Upper lobe of left lung (tissue), 6 donors: ENCODE measurements at regions not wholly inside any gene's neighbourhood (a gene's known extent, or its start where the extent isn't known, plus 50 kb on each side); places are given as distances from the start of the nearest gene placed in this dataset.
A peak's percentile ranks its signal among the peaks of the same experiment; 100 is the strongest.

ENCODE experiments used
- ATAC-seq, 2 donors: fragments of 200-7000 bp; cut with Tn5 transposase; one replicate each; pipeline ENCODE4 v1.9.1; 2022; ENCODE audit warnings: mild to moderate bottlenecking in 2 of 2, moderate library complexity in 2 of 2; ENCODE audit not compliant: low FRiP score in 2 of 2
- DNase-seq, 2 donors: peaks; one replicate each; pipeline ENCODE4 v3.0.0-alpha.2; 2019 to 2020
- H3K27ac ChIP-seq, 4 donors: fragments of 200-600 bp; sonication (generic); one replicate each; pipeline ENCODE4 v1.5.1; 2016 to 2019
- H3K27me3 ChIP-seq, 4 donors: fragments of 200-600 bp; sonication (generic); one replicate each; pipeline ENCODE4 v1.5.1; 2017 to 2019
- H3K36me3 ChIP-seq, 4 donors: fragments of 200-600 bp; sonication (generic); one replicate each; pipeline ENCODE4 v1.5.1; 2016 to 2019
- H3K4me1 ChIP-seq, 4 donors: fragments of 200-600 bp; sonication (generic); one replicate each; pipeline ENCODE4 v1.5.1; 2018 to 2019
- H3K4me3 ChIP-seq, 4 donors: fragments of 200-600 bp; sonication (generic); one replicate each; pipeline ENCODE4 v1.5.1; 2017 to 2019; ENCODE audit warnings: mild to moderate bottlenecking in 2 of 4, moderate library complexity in 1 of 4
- H3K9me3 ChIP-seq, 4 donors: fragments of 200-600 bp; sonication (generic); one replicate each; pipeline ENCODE4 v1.5.1; 2018 to 2019
- CTCF ChIP-seq, 6 experiments: fragments of 450-650 bp in 4 of 6; fragments of 200-600 bp in 2 of 6; sonication (generic) in 2 of 6; IDR thresholded peaks; one replicate each; pipeline ENCODE4 v1.5.1; 2016 to 2019; ENCODE audit warnings: antibody characterized with exemption in 6 of 6
- EP300 ChIP-seq, 4 donors: sonication (generic); formaldehyde crosslinking; IDR thresholded peaks; one replicate each; pipeline ENCODE4 v1.5.1; 2017; ENCODE audit warnings: antibody characterized with exemption in 4 of 4, control low read depth in 2 of 4
- POLR2A ChIP-seq, 4 donors: fragments of 450-650 bp; IDR thresholded peaks; one replicate each; pipeline ENCODE4 v1.5.1; 2016 to 2017; ENCODE audit warnings: antibody characterized with exemption in 4 of 4, mild to moderate bottlenecking in 2 of 4
- POLR2AphosphoS5 ChIP-seq, 2 donors: sonication (generic); formaldehyde crosslinking; IDR thresholded peaks; one replicate each; pipeline ENCODE4 v1.5.1; 2017; ENCODE audit warnings: antibody characterized with exemption in 2 of 2
- WGBS, 2 donors: methylation state at CpG; one replicate each; pipeline ENCODE4 v1.1.5; 2017 to 2018; 5-methylcytosine and 5-hydroxymethylcytosine counted together
- donor health status: DM: no; HTN: no; CAD: no; lungs with moderate emphysema.
- donor health status: DM: no; HTN: yes; CAD: no; lungs with severe emphysema.

- Histone ChIP-seq H3K36me3 (no peaks in the 10 kb centered on the region), H3K27ac (no peak overlapping the region), H3K4me1 (peaks cover 0 to 5% (median 0%) of the 10 kb centered on the region in 4 donors), H3K27me3 (no peaks in the 10 kb centered on the region), H3K9me3 (no peaks in the 10 kb centered on the region), H3K4me3 (no peak overlapping the region)
- ATAC-seq (peak in 1 of 2 donors; percentile 17), DNase-seq (no peak)
- TF ChIP-seq CTCF (IDR thresholded peaks at IDR 0.05), result no peak
- WGBS, 2 donors, result 64 to 65% methylated on average over 7 of the region's 7 CpGs
Measured at GRCh38 chr6:149234051-149234962, 83.2 kb upstream of the TAB2 start.

- WGBS, 2 donors, result 21 to 24% methylated on average over 3 of the region's 3 CpGs
- H3K4me1 ChIP-seq, result peaks cover 0 to 5% (median 0%) of the 10 kb centered on the region in 4 donors
- ATAC-seq (peak in 1 of 2 donors; percentile 65), DNase-seq (peak in 1 of 2 donors; percentile 48)
- H3K27ac ChIP-seq, result peak overlapping the region in 1 of 4 donors; percentile 23
- TF ChIP-seq CTCF (IDR thresholded peaks at IDR 0.05) (no peak), POLR2A (IDR thresholded peaks at IDR 0.05) (no peak), EP300 (IDR thresholded peaks at IDR 0.05) (no peak), POLR2AphosphoS5 (IDR thresholded peaks at IDR 0.05) (no peak)
- peaks cover 0 to 4% (median 0%) of the 10 kb centered on the region in 4 donors for H3K9me3 ChIP-seq
- H3K4me3 ChIP-seq, result no peak overlapping the region
- H3K27me3 ChIP-seq, result no peaks in the 10 kb centered on the region
- no peaks in the 10 kb centered on the region for H3K36me3 ChIP-seq
Measured at GRCh38 chr6:149235130-149235561, 82.4 kb upstream of the TAB2 start.

- no peak for ATAC-seq
- TF ChIP-seq POLR2AphosphoS5 (IDR thresholded peaks at IDR 0.05) (no peak), EP300 (IDR thresholded peaks at IDR 0.05) (no peak), POLR2A (IDR thresholded peaks at IDR 0.05) (no peak)
- Histone ChIP-seq H3K27me3 (no peaks in the 10 kb centered on the region), H3K36me3 (no peaks in the 10 kb centered on the region), H3K27ac (no peak overlapping the region), H3K4me1 (peaks cover 0 to 5% (median 0%) of the 10 kb centered on the region in 4 donors), H3K9me3 (peaks cover 0 to 4% (median 0%) of the 10 kb centered on the region in 4 donors), H3K4me3 (no peak overlapping the region)
- DNase-seq, result no peak
Measured at GRCh38 chr6:149236589-149236988, 80.9 kb upstream of the TAB2 start.

GRCh38 chr6:149237464-149237863, 80.0 kb upstream of the TAB2 start:
- Histone ChIP-seq H3K9me3 (peaks cover 0 to 4% (median 0%) of the 10 kb centered on the region in 4 donors), H3K4me1 (peaks cover 0 to 5% (median 0%) of the 10 kb centered on the region in 4 donors), H3K36me3 (no peaks in the 10 kb centered on the region), H3K27me3 (no peaks in the 10 kb centered on the region), H3K27ac (no peak overlapping the region), H3K4me3 (no peak overlapping the region)
- no peak for ATAC-seq
- DNase-seq, result no peak
- WGBS, 2 donors, result 94 to 96% methylated on average over 6 of the region's 6 CpGs
- TF ChIP-seq CTCF (IDR thresholded peaks at IDR 0.05), result no peak
- no peak for TF ChIP-seq EP300 (IDR thresholded peaks at IDR 0.05)
- no peak for TF ChIP-seq POLR2A (IDR thresholded peaks at IDR 0.05)
- no peak for TF ChIP-seq POLR2AphosphoS5 (IDR thresholded peaks at IDR 0.05)

- H3K27ac ChIP-seq, result no peak overlapping the region
- no peak for ATAC-seq
Measured at GRCh38 chr6:149239573-149240209, 77.8 kb upstream of the TAB2 start.

More at GRCh38 chr6:149239573-149240209, 77.8 kb upstream of the TAB2 start:
- Histone ChIP-seq H3K27me3 (no peaks in the 10 kb centered on the region), H3K36me3 (no peaks in the 10 kb centered on the region), H3K9me3 (peaks cover 0 to 4% (median 0%) of the 10 kb centered on the region in 4 donors), H3K4me1 (no peaks in the 10 kb centered on the region), H3K4me3 (no peak overlapping the region)
- no peak for TF ChIP-seq EP300 (IDR thresholded peaks at IDR 0.05)
- no peak for TF ChIP-seq POLR2A (IDR thresholded peaks at IDR 0.05)
- TF ChIP-seq POLR2AphosphoS5 (IDR thresholded peaks at IDR 0.05), result no peak
- TF ChIP-seq CTCF (IDR thresholded peaks at IDR 0.05), result no peak
- WGBS, 2 donors, result 97 to 99% methylated on average over 6 of the region's 6 CpGs
- no peak for DNase-seq
